GM12878 (cell line): ENCODE measurements at regions not wholly inside any gene's neighbourhood (a gene's known extent, or its start where the extent isn't known, plus 50 kb on each side); places are given as distances from the start of the nearest gene placed in this dataset.

ENCODE experiments used
- ATAC-seq: fragments of 200-7000 bp; cut with Tn5 transposase; 3 replicates; pipeline ENCODE4 v1.9.1; 2020; ENCODE audit warnings: mild to moderate bottlenecking, moderate library complexity
- BruUV-seq: library from RNA; stranded (reverse); fragments of 400-500 nt; replicated peaks from 2 replicates; lab custom pipeline; 2021; lab: Mats Ljungman, UMichigan
- CTCF ChIA-PET: fragments of 300-600 bp; sonication (Branson Sonifier 250); formaldehyde crosslinking; extraction: SDS; loops from one replicate; lab custom pipeline; 2021; ENCODE audit warnings: inconsistent platforms; lab: Yijun Ruan, JAX
- POLR2A ChIA-PET: fragments of 350-600 bp; formaldehyde crosslinking; extraction: SDS; loops from one replicate; lab custom pipeline; 2021; ENCODE audit warnings: inconsistent platforms; lab: Charles Lee
- RAD21 ChIA-PET: fragments of 300-600 bp; sonication (Branson Sonifier 250); formaldehyde crosslinking; loops from one replicate; lab custom pipeline; 2023; ENCODE audit warnings: antibody characterized with exemption; ENCODE audit not compliant: unreplicated experiment; lab: Charles Lee
- SMC1A ChIA-PET: fragments of 300-600 bp; sonication (Branson Sonifier 250); formaldehyde crosslinking; loops from one replicate; lab custom pipeline; 2023; ENCODE audit not compliant: unreplicated experiment, uncharacterized antibody; lab: Charles Lee
- DNase-seq: peaks from one replicate; pipeline ENCODE4 v3.0.0-alpha.2; 2011; ENCODE audit warnings: low read depth, low spot score
- FAIRE-seq: peaks from 3 replicates; lab custom pipeline; 2011; peaks lifted over from hg19 to GRCh38; lab: Jason Lieb, UNC
- H2AFZ ChIP-seq: 2 replicates; pipeline ENCODE4 v1.6.0; 2011; ENCODE audit warnings: low read depth, low read length, control low read depth; ENCODE audit not compliant: control insufficient read depth
- H3K27ac ChIP-seq: 2 replicates; pipeline ENCODE4 v1.5.1; 2011; ENCODE audit warnings: control low read depth; ENCODE audit not compliant: control insufficient read depth, insufficient read depth
- H3K27me3 ChIP-seq, 2 experiments: replicated peaks in 1 of 2; 2 replicates each; pipeline versions ENCODE4 v1.6.0 to v1.6.1; 2011; ENCODE audit warnings: low read length in 1 of 2; ENCODE audit not compliant: control insufficient read depth in 2 of 2, insufficient read depth in 2 of 2
- H3K36me3 ChIP-seq, 2 experiments: 2 replicates each; pipeline ENCODE4 v1.5.1; 2011; ENCODE audit warnings: low read length in 1 of 2; ENCODE audit not compliant: control insufficient read depth in 2 of 2, insufficient read depth in 2 of 2
- H3K4me1 ChIP-seq: 2 replicates; pipeline ENCODE4 v1.6.1; 2011; ENCODE audit warnings: mild to moderate bottlenecking, low read length, moderate library complexity, mixed read lengths; ENCODE audit not compliant: control insufficient read depth, insufficient read depth
- H3K4me2 ChIP-seq: 2 replicates; pipeline ENCODE4 v1.6.0; 2011; ENCODE audit warnings: control low read depth; ENCODE audit not compliant: control insufficient read depth, insufficient read depth
- H3K4me3 ChIP-seq: fragments of 200-600 bp; sonication (generic); 2 replicates; pipeline ENCODE4 v1.5.1; 2016
- H3K79me2 ChIP-seq: 2 replicates; pipeline ENCODE4 v1.6.0; 2011; ENCODE audit warnings: low read length; ENCODE audit not compliant: control insufficient read depth, insufficient read depth
- H3K9ac ChIP-seq: 2 replicates; pipeline ENCODE4 v1.8.0; 2011; ENCODE audit warnings: low read length, control low read depth, mixed read lengths; ENCODE audit not compliant: control insufficient read depth, insufficient read depth
- H3K9me3 ChIP-seq: replicated peaks from 3 replicates; pipeline ENCODE4 v1.5.1; 2011; ENCODE audit warnings: mild to moderate bottlenecking, low read length; ENCODE audit not compliant: control insufficient read depth, insufficient read depth
- H4K20me1 ChIP-seq: 2 replicates; pipeline ENCODE4 v1.6.0; 2011; ENCODE audit not compliant: control insufficient read depth, insufficient read depth
- CHD4 ChIP-seq: fragments of 200-600 bp; sonication (generic); IDR thresholded peaks from 2 replicates; pipeline ENCODE4 v1.6.1; 2016; ENCODE audit warnings: mild to moderate bottlenecking
- CREB1 ChIP-seq: IDR thresholded peaks from 2 replicates; pipeline ENCODE4 v1.6.1; 2012; ENCODE audit warnings: low read depth, mild to moderate bottlenecking, inconsistent platforms
- DPF2 ChIP-seq: fragments of 450-650 bp; IDR thresholded peaks from 2 replicates; pipeline ENCODE4 v1.6.1; 2017; ENCODE audit warnings: mild to moderate bottlenecking
- ESRRA ChIP-seq: IDR thresholded peaks from 2 replicates; pipeline ENCODE4 v1.6.1; 2012; ENCODE audit warnings: mild to moderate bottlenecking, low read length, improper control_type of control experiment
- FOXK2 ChIP-seq: fragments of 450-650 bp; IDR thresholded peaks from 2 replicates; pipeline ENCODE4 v1.6.1; 2017; ENCODE audit warnings: mild to moderate bottlenecking, moderate library complexity
- FOXM1 ChIP-seq: IDR thresholded peaks from 2 replicates; pipeline ENCODE4 v1.6.1; 2012; ENCODE audit warnings: low read depth, mild to moderate bottlenecking, inconsistent platforms, low read length, moderate library complexity
- HDAC2 ChIP-seq: fragments of 200-600 bp; sonication (generic); IDR thresholded peaks from 2 replicates; pipeline ENCODE4 v1.6.1; 2017
- MEF2A ChIP-seq: IDR thresholded peaks from 2 replicates; pipeline ENCODE4 v1.6.1; 2011; ENCODE audit warnings: low read depth, mild to moderate bottlenecking, low read length, moderate library complexity; ENCODE audit not compliant: insufficient read depth
- MYB ChIP-seq: fragments of 150-350 bp; IDR thresholded peaks from 2 replicates; pipeline ENCODE4 v1.6.1; 2014; ENCODE audit warnings: mild to moderate bottlenecking, low read depth, low read length, borderline replicate concordance
- POLR2AphosphoS2 ChIP-seq: IDR thresholded peaks from 2 replicates; pipeline ENCODE4 v1.6.1; 2011; ENCODE audit warnings: low read depth, mild to moderate bottlenecking, low read length, improper control_type of control experiment, moderate library complexity
- POU2F2 ChIP-seq: IDR thresholded peaks from 3 replicates; pipeline ENCODE4 v1.6.1; 2011; ENCODE audit warnings: low read depth, mild to moderate bottlenecking, low read length, borderline replicate concordance
- RELA ChIP-seq: fragments of 450-650 bp; IDR thresholded peaks from 2 replicates; pipeline ENCODE4 v1.8.0; 2014; ENCODE audit warnings: borderline replicate concordance; ENCODE audit not compliant: partially characterized antibody
- SP1 ChIP-seq: IDR thresholded peaks from one replicate; pipeline ENCODE4 v1.6.1; 2011; ENCODE audit warnings: low read depth, low read length
- SREBF2 ChIP-seq: IDR thresholded peaks from 2 replicates; pipeline ENCODE4 v1.6.1; 2012; ENCODE audit warnings: mild to moderate bottlenecking, low read length
- SRF ChIP-seq, 2 experiments: IDR thresholded peaks; 2 replicates each; pipeline ENCODE4 v1.6.1; 2011; ENCODE audit warnings: low read depth in 2 of 2, low read length in 2 of 2, mild to moderate bottlenecking in 1 of 2, moderate library complexity in 1 of 2
- WRNIP1 ChIP-seq: IDR thresholded peaks from 2 replicates; pipeline ENCODE4 v1.6.1; 2011; ENCODE audit warnings: low read depth, low read length, improper control_type of control experiment, borderline replicate concordance
- WGBS: methylation state at CpG from one replicate; pipeline ENCODE4 v1.1.6; 2016; ENCODE audit warnings: low lambda C conversion rate; ENCODE audit not compliant: insufficient replicate concordance, insufficient coverage; ENCODE audit errors: missing lambda C conversion rate; 5-methylcytosine and 5-hydroxymethylcytosine counted together
- in situ Hi-C: fragments of 300-500 bp; cut with MboI; formaldehyde crosslinking; loops from 9 replicates; pipeline ENCODE4 v1.14.3; 2018; ENCODE audit warnings: mixed read lengths
- intact Hi-C: fragments of 100-400 bp; cut with micrococcal nuclease; formaldehyde crosslinking; loops from one replicate; pipeline ENCODE4 v1.14.2; 2022; ENCODE audit not compliant: unreplicated experiment
- TF ChIP-seq, protein P1 (sequence below): IDR thresholded peaks from 2 replicates; pipeline ENCODE4 v1.6.1; 2012; ENCODE audit warnings: improper control_type of control experiment, low read depth, low read length; ENCODE audit not compliant: insufficient replicate concordance
- TF ChIP-seq, protein P2 (sequence below): fragments of 450-650 bp; IDR thresholded peaks from 2 replicates; pipeline ENCODE4 v1.6.1; 2017; ENCODE audit warnings: mild to moderate bottlenecking, low read depth, inconsistent platforms; ENCODE audit not compliant: poor library complexity, severe bottlenecking

DNA sequence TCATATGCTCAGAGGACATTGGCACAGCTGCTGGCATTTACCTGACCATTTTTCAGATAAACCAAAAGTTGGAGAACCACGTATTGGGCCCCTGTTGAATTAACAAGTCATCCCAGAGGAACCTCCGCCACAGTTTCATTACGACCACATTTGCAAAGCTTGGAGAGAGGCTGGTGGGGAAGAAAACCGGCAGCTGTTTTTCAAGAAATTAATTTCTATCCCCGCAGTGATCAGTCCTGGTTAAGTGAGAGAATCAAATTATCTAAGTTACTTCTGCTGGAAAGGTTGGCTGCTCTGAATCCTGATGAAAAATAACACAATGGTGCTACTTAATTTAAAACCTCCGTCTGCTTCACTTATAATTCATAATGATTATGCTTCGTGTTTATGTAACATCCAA lies 737.1 kb upstream of the AUTS2 start (continued):
- no peak for TF ChIP-seq HDAC2
- TF ChIP-seq ESRRA, result no peak
- TF ChIP-seq MEF2A, result no peak
- no peak for TF ChIP-seq SRF (IDR thresholded peaks at IDR 0.05; ENCODE audit: low read depth in 2 of 2, low read length in 2 of 2)
- no peak for TF ChIP-seq POU2F2
- TF ChIP-seq, protein P1, sequence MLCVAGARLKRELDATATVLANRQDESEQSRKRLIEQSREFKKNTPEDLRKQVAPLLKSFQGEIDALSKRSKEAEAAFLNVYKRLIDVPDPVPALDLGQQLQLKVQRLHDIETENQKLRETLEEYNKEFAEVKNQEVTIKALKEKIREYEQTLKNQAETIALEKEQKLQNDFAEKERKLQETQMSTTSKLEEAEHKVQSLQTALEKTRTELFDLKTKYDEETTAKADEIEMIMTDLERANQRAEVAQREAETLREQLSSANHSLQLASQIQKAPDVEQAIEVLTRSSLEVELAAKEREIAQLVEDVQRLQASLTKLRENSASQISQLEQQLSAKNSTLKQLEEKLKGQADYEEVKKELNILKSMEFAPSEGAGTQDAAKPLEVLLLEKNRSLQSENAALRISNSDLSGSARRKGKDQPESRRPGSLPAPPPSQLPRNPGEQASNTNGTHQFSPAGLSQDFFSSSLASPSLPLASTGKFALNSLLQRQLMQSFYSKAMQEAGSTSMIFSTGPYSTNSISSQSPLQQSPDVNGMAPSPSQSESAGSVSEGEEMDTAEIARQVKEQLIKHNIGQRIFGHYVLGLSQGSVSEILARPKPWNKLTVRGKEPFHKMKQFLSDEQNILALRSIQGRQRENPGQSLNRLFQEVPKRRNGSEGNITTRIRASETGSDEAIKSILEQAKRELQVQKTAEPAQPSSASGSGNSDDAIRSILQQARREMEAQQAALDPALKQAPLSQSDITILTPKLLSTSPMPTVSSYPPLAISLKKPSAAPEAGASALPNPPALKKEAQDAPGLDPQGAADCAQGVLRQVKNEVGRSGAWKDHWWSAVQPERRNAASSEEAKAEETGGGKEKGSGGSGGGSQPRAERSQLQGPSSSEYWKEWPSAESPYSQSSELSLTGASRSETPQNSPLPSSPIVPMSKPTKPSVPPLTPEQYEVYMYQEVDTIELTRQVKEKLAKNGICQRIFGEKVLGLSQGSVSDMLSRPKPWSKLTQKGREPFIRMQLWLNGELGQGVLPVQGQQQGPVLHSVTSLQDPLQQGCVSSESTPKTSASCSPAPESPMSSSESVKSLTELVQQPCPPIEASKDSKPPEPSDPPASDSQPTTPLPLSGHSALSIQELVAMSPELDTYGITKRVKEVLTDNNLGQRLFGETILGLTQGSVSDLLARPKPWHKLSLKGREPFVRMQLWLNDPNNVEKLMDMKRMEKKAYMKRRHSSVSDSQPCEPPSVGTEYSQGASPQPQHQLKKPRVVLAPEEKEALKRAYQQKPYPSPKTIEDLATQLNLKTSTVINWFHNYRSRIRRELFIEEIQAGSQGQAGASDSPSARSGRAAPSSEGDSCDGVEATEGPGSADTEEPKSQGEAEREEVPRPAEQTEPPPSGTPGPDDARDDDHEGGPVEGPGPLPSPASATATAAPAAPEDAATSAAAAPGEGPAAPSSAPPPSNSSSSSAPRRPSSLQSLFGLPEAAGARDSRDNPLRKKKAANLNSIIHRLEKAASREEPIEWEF, result no peak
- TF ChIP-seq MYB, result no peak
- TF ChIP-seq WRNIP1, result no peak
- no peak for TF ChIP-seq CREB1

DNA sequence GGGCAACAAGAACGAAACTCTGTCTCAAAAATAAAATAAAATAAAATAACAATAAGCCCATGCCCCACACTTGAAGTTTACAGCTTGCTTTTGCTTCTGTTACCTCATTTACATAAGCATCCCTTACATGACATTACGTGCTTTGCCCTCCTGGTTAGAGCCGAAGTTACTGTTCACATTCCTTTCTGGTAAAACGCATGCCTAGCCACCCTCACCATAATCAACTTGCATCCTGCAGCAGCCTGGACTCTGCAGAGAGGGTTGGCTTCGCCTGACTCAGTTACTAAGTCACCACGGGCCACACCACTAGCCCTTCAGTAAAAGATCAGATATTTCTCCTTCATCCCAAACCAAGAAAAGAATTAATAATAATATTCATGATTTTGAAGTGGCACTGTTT lies 736.0 kb upstream of the AUTS2 start:
- in situ Hi-C loops, result no loop called here

More for the DNA sequence above, 736.0 kb upstream of the AUTS2 start:
- H4K20me1 ChIP-seq, result no peaks in the 10 kb centered on the region
- no peak for ATAC-seq
- no peak for DNase-seq
- 11% methylated on average over 6 of the region's 6 CpGs for WGBS
- no peak overlapping the region for H3K27ac ChIP-seq
- TF ChIP-seq CHD4 (no peak), SREBF2 (no peak), FOXK2 (no peak), DPF2 (no peak), FOXM1 (no peak), MYB (no peak), SP1 (no peak), POLR2AphosphoS2 (no peak), RELA (no peak)
- TF ChIP-seq, protein P2, sequence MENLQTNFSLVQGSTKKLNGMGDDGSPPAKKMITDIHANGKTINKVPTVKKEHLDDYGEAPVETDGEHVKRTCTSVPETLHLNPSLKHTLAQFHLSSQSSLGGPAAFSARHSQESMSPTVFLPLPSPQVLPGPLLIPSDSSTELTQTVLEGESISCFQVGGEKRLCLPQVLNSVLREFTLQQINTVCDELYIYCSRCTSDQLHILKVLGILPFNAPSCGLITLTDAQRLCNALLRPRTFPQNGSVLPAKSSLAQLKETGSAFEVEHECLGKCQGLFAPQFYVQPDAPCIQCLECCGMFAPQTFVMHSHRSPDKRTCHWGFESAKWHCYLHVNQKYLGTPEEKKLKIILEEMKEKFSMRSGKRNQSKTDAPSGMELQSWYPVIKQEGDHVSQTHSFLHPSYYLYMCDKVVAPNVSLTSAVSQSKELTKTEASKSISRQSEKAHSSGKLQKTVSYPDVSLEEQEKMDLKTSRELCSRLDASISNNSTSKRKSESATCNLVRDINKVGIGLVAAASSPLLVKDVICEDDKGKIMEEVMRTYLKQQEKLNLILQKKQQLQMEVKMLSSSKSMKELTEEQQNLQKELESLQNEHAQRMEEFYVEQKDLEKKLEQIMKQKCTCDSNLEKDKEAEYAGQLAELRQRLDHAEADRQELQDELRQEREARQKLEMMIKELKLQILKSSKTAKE, result no peak
- no peak for FAIRE-seq
- POLR2A ChIA-PET, result no interaction called here
- no TSS peak for BruUV-seq
- H3K36me3 ChIP-seq, result no peaks in the 10 kb centered on the region
- H3K79me2 ChIP-seq, result no peaks in the 10 kb centered on the region
- H3K9me3 ChIP-seq, result no peaks in the 10 kb centered on the region; the same call in 2 of the 3 replicates
- no peak overlapping the region for H3K4me3 ChIP-seq
- SMC1A ChIA-PET, result no interaction called here
- RAD21 ChIA-PET, result no interaction called here
- intact Hi-C loops, result no loop called here
- CTCF ChIA-PET, result no interaction called here
- H2AFZ ChIP-seq, result no peak overlapping the region
- H3K4me2 ChIP-seq, result no peak overlapping the region
- H3K9ac ChIP-seq, result no peak overlapping the region
- no peaks in the 10 kb centered on the region for H3K4me1 ChIP-seq
- H3K27me3 ChIP-seq, result no peaks in the 10 kb centered on the region
